ENCODE measurements at regions not wholly inside any gene's neighbourhood (a gene's known extent, or its start where the extent isn't known, plus 50 kb on each side); places are given as distances from the start of the nearest gene placed in this dataset.
"Not testable (repeated sequence)": the region's sequence is repeated elsewhere in the genome, so short reads cannot be mapped to it uniquely, and the experiment has no call there.

DNA sequence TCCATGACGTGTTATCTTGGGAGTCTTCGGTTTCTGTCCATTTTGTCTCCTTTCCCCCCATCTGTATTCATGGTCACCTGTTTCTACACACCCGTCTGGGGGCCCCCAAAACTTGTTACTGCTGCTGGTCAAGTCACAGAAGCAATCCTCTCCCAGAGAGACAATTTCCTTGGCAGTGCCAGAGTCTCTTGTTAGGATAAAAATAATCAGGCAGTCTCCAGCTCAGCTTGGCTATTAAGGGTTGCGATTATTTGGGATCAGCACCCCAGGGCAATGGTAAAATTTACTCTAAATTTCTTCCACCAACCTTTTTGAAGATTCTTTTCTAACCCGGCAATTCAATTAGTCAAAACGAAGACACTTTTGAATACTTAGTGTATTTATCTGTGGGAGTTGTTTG is 229.1 kb upstream of the JARID2 start:
- TF ChIP-seq, protein P1, sequence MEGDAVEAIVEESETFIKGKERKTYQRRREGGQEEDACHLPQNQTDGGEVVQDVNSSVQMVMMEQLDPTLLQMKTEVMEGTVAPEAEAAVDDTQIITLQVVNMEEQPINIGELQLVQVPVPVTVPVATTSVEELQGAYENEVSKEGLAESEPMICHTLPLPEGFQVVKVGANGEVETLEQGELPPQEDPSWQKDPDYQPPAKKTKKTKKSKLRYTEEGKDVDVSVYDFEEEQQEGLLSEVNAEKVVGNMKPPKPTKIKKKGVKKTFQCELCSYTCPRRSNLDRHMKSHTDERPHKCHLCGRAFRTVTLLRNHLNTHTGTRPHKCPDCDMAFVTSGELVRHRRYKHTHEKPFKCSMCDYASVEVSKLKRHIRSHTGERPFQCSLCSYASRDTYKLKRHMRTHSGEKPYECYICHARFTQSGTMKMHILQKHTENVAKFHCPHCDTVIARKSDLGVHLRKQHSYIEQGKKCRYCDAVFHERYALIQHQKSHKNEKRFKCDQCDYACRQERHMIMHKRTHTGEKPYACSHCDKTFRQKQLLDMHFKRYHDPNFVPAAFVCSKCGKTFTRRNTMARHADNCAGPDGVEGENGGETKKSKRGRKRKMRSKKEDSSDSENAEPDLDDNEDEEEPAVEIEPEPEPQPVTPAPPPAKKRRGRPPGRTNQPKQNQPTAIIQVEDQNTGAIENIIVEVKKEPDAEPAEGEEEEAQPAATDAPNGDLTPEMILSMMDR (IDR thresholded peaks at IDR 0.05): no peak
- H3K4me3 ChIP-seq: no peak overlapping the region
- no peak for DNase-seq (ENCODE audit: low spot score)
- H3K27ac ChIP-seq: no peak overlapping the region

DNA sequence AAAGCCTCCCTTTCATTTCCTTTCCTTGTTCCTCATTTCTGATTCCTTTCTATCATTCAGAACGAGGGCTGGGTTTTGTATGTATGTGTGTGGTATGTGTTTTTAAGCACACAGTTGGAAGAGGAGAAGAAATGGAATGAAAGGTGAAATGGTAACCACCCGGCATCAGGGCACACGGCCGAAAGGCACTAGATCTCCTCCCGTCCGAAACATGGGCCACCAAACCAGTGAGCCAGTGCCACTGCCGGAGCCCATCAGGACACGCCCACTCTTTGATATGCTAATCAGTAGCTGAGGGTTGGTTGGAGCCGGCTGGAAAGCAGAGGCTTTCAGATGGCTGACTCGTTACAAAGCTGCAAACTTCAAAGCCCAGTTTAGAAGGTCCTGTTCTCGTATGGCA is 228.6 kb upstream of the JARID2 start:
- Histone ChIP-seq H3K27ac (no peak overlapping the region), H3K4me3 (no peak overlapping the region)
- TF ChIP-seq, protein P1 (IDR thresholded peaks at IDR 0.05): no peak
- no peak for DNase-seq (ENCODE audit: low spot score)

DNA sequence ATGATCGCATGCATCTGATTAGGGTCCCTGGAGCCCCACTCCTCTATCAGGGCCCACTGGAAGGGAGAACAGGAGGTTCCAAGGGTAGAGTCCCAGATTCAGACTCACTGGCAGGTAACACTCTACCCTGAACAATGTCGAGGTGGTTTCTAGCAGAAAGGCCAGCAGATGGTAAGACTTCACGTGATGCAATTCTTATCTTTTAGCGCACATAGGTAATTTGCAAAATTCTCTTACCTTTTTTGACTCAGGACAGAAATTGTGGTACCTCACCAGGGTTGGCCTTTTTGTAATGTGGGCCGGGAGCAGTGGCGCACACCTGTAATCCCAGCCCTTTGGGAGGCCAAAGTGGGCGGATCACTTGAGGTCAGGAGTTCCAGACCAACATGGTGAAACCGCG is 228.1 kb upstream of the JARID2 start:
- TF ChIP-seq, protein P1 (IDR thresholded peaks at IDR 0.05): no peak
- no peak overlapping the region for H3K4me3 ChIP-seq
- DNase-seq (ENCODE audit: low spot score): no peak
- no peak overlapping the region for H3K27ac ChIP-seq

DNA sequence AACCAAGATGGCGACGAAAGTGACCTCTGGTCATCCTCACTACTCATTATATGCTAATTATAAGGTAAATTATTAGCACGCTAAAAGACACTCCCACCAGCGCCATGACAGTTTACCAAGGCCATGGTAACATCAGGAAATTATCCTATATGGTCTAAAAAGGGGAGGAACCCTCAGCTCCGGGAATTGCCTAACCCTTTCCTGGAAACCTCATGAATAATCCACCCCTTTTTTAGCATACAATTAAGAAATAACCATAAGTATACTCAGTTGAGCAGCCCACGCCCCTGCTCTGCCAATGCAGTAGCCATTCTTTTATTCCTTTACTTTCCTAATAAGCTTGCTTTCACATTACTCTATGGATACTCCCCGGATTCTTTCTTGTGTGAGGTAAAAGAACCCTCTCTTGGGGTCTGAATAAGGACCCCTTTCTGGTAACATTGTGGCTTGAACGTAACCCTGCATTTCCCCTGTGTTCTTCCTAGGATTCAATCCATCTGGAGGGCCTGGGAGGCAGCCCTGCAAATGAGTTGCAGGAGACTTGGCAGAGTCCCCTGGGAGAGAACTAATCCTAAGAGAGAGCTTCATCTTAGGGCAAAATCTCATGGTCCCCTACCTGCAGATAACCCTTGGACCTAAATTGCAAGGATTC is 225.6 kb upstream of the JARID2 start:
- no peak for DNase-seq (ENCODE audit: low spot score)
- TF ChIP-seq, protein P1 (IDR thresholded peaks at IDR 0.05): no peak
- Histone ChIP-seq H3K27ac (no peak overlapping the region), H3K4me3 (no peak overlapping the region)

DNA sequence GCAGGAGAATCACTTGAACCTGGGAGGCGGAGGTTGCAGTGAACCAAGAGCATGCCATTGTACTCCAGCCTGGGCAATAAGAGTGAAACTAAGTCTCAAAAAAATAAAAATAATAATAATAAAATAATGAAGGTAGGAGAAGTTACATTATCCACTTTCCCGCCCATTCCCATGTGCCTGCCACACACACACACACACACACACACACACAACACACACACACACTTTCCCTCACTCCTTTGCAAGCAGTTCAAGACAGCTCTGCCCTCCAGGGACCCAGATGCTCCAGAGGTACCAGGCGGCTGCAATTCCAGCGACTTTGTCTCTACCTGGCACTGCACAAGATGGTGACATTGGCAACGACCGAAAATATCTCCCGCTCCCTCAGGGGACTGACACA is 224.8 kb upstream of the JARID2 start:
- Histone ChIP-seq H3K27ac (no peak overlapping the region), H3K4me3 (no peak overlapping the region)
- DNase-seq (ENCODE audit: low spot score): no peak
- TF ChIP-seq, protein P1 (IDR thresholded peaks at IDR 0.05): no peak

DNA sequence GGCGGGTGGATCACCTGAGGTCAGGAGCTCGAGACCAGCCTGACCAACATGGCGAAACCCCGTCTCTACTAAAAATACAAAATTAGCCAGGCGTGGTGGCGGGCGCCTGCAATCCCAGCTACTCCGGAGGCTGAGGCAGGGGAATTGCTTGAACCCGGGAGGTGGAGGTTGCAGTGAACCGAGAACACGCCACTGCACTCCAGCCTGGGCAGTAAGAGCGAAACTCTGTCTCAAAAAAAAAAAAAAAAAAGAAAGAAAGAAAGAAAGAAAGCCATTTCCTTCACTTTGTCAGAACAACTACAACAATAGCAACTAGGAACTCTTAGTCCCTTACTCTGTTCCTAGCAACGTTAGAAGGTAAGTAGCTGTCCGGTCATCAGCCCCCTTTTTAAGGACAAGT is 222.9 kb upstream of the JARID2 start:
- H3K27ac ChIP-seq; DNase-seq (ENCODE audit: low spot score); H3K4me3 ChIP-seq: not testable (repeated sequence)

DNA sequence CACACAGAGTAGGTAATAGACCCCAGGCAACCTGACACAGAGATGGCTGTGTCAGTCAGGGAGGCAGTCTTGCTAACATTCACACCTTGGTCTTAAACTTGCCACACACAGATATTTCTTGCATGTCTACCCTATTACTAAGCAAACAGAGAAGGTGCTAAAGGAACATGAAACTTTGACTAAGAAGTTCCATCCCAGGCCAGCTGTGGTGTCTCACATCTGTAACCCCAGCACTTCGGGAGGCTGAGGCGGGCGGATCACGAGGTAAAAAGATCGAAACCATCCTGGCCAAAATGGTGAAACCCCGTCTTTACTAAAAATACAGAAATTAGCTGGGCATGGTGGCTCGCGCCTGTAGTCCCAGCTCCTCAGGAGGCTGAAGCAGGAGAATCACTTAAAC is 222.4 kb upstream of the JARID2 start:
- H3K4me3 ChIP-seq: no peak overlapping the region
- no peak for DNase-seq (ENCODE audit: low spot score)
- TF ChIP-seq, protein P1 (IDR thresholded peaks at IDR 0.05): no peak
- H3K27ac ChIP-seq: no peak overlapping the region

Measured in coronary artery (tissue), 2 donors.